ENCODE measurements at regions not wholly inside any gene's neighbourhood (a gene's known extent, or its start where the extent isn't known, plus 50 kb on each side); places are given as distances from the start of the nearest gene placed in this dataset.
A peak's percentile ranks its signal among the peaks of the same experiment; 100 is the strongest.
"Not testable (repeated sequence)": the region's sequence is repeated elsewhere in the genome, so short reads cannot be mapped to it uniquely, and the experiment has no call there.

DNA sequence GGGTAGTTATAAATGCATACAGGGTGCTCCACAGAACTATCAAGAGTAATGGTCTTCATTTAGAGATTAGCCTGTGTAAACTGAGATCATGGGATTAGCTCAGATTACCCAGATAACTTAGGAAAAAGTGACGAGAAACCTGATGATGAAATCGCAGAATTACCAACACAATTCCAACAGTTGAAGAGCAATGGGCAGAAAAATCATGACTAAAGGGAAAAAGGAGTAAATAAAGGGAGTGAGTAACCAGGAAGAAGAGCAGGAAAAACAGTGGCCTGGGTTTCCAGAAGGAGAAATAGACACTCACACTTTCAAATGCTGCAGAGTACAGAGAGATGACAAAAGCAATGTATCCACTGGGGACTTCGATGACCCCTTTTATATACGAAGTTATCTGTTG is 817.3 kb downstream of the TRIML1 start:
- peak; percentile 7 for DNase-seq (ENCODE audit: low spot score)

DNA sequence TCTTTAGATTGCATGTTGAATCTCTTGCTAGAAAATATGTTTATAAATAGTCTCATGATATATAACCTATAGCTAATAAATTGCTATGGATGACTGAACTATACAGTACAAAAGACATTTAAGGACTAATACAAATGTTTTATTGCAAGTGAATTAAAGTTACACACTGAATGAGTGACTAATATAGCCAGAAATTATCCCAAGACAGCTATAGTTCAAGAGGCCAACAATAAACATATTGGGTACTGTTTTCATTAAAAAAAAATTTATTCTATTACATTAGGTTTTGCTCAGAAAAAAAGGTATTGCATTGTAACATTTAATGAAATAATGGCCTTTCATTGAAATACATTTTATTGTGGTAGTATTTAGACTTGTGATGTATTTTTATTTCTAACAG is 819.1 kb downstream of the TRIML1 start:
- DNase-seq (ENCODE audit: low spot score): no peak

- no peak for DNase-seq (ENCODE audit: low spot score)
Observed at GRCh38 chr4:188959424-188959823, 820.2 kb downstream of the TRIML1 start.

- DNase-seq (ENCODE audit: low spot score): no peak
Observed at GRCh38 chr4:188960411-188961093, 821.3 kb downstream of the TRIML1 start.

DNA sequence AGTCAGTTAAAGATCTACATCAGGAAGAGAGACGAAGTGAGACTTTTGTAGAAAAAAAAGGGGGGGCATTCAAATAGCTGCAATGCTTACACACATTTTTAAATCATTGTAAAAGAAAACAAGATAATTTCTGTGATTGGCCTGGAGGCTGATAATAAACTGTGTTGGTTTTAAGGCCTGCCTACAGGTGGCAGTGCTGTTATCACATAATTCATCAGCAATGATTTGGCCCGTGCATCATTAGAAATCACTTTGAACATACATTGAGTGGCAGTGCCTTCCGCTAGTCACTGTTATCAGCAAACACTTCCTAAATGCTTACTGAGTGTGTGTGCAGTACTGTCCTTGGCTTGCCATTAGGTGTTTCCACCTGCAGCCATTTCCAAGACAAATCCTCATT is 831.9 kb downstream of the TRIML1 start:
- peak; percentile 49 for DNase-seq (ENCODE audit: low spot score)

- peak; percentile 32 for DNase-seq (ENCODE audit: low spot score)
Observed at GRCh38 chr4:188975271-188975670, 836.0 kb downstream of the TRIML1 start.

GRCh38 chr4:188976644-188977115 is 837.4 kb downstream of the TRIML1 start:
- peak; percentile 53 for DNase-seq (ENCODE audit: low spot score)

- not testable (repeated sequence) for DNase-seq (ENCODE audit: low spot score)
Observed at GRCh38 chr4:188977232-188977631, 838.0 kb downstream of the TRIML1 start.

- DNase-seq (ENCODE audit: low spot score): no peak
Observed at GRCh38 chr4:188984518-188984917, 845.3 kb downstream of the TRIML1 start.

GRCh38 chr4:188986271-188986689 is 847.0 kb downstream of the TRIML1 start:
- DNase-seq (ENCODE audit: low spot score): peak; percentile 79

DNA sequence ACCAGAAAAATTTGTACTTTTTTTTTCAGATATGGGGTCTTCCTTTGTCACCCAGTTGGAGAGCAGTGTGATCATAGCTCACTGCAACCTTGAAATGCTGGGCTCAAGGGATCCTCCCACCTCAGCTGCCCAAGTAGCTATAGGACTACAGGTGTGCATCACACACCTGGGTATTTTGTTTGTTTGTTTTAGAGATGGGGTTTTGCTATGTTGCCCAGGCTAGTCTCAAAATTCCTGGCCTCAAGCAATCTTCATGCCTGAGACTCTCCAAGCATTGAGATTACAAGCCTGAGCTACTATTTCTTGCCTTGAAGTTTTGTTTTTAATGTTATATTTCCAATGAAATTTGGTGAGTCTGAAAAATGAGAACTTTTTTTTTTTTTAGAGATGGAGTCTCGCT is 847.8 kb downstream of the TRIML1 start:
- DNase-seq (ENCODE audit: low spot score): no peak

GRCh38 chr4:188988131-188988530 is 848.9 kb downstream of the TRIML1 start:
- no peak for DNase-seq (ENCODE audit: low spot score)

GRCh38 chr4:188989371-188989770 is 850.1 kb downstream of the TRIML1 start:
- peak; percentile 98 for DNase-seq (ENCODE audit: low spot score)

GRCh38 chr4:188992706-188993105 is 853.5 kb downstream of the TRIML1 start:
- DNase-seq (ENCODE audit: low spot score): no peak

DNA sequence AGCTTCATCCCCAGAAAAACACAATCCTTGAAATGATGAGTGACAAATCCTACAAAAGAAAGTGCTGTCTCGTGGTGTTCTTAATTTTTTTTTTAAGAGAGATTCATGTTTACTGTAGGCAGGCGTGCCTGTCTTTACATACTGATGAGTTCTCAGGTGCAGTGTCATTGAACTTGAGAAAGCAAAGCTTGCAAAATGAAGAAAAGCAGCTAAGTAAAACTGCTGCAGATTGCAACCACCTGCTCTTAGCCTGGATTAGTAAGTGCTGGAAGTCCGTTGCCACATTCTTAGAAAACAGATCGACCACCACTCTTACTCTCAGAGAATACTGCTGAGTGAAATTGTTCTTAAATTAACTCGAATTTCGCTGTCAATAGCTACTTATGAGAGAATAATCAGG is 854.6 kb downstream of the TRIML1 start:
- no peak for DNase-seq (ENCODE audit: low spot score)

DNA sequence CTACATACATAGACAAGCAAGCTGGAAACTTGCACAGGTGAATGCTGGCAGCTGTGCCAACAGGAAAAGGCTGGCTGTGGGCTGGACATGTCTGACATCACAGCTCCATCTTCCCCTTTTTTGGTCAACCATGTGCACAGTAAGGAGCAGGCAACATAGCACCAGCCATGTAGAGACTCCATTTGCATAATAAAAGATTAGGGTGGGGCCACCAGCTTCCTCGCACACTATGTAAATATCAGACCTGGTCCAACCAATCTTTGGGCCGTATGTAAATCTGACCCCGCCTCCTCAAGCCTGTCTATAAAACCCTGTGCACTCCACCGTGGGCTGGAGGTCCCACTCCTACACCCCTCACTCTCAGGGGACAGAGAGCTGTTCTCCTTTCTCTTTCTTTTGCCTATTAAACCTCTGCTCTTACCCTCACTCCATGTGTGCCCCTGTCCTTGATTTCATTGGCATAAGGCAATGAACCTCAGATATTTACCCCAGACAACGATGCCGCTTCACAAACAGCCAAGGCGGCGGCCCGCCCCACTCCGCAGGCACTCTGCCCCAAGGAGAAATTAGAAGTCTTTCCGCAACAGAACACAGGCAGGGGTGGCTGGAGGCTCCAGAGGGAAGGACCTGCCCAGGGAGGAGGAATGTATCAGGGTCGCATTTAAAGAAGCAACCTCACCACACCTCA is 862.2 kb downstream of the TRIML1 start:
- DNase-seq (ENCODE audit: low spot score): no peak

GRCh38 chr4:189001971-189002450 is 862.8 kb downstream of the TRIML1 start:
- no peak for DNase-seq (ENCODE audit: low spot score)

DNA sequence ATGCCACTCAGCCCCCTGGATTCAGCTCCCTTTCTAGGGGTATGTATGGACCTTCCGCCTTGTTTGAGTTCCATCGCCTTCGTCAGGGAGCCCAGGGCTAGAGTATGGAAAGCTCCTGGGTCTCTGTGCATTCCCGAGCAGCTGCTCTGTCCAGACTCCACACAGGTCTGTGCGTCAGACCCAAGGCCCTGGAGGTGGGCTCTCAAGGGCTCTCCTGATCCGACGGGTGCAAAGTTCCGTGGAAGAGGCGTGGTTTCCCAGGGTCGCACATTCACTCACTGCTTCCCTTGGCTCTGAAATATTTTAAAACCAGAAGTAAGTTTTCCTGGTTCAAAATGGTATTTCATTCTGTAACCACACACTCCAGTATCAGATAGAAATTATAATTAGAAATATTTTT is 863.2 kb downstream of the TRIML1 start:
- DNase-seq (ENCODE audit: low spot score): no peak

DNA sequence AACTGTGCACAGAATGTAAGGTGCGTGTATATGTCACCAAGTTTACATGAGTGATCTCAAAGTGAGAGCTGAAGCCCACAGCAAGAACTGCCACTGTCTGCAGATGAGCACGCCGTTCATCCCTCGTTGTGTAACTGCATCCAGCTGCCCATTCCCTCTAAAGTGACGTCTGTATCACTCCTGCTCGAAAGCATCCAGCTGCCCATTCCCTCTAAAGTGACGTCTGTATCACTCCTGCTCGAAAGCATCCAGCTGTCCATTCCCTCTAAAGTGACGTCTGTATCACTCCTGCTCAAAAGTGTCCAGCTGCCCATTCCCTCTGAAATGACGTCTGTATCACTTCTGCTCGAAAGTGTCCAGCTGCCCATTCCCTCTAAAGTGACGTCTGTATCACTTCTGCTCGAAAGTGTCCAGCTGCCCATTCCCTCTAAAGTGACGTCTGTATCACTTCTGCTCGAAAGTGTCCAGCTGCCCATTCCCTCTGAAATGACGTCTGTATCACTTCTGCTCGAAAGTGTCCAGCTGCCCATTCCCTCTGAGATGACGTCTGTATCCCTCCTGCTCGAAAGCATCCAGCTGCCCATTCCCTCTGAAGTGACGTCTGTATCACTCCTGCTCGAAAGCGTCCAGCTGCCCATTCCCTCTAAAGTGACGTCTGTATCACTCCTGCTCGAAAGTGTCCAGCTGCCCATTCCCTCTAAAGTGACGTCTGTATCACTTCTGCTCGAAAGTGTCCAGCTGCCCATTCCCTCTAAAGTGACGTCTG is 871.4 kb downstream of the TRIML1 start:
- DNase-seq (ENCODE audit: low spot score): not testable (repeated sequence)

GRCh38 chr4:189021831-189022230 is 882.6 kb downstream of the TRIML1 start:
- DNase-seq (ENCODE audit: low spot score): peak; percentile 50

DNA sequence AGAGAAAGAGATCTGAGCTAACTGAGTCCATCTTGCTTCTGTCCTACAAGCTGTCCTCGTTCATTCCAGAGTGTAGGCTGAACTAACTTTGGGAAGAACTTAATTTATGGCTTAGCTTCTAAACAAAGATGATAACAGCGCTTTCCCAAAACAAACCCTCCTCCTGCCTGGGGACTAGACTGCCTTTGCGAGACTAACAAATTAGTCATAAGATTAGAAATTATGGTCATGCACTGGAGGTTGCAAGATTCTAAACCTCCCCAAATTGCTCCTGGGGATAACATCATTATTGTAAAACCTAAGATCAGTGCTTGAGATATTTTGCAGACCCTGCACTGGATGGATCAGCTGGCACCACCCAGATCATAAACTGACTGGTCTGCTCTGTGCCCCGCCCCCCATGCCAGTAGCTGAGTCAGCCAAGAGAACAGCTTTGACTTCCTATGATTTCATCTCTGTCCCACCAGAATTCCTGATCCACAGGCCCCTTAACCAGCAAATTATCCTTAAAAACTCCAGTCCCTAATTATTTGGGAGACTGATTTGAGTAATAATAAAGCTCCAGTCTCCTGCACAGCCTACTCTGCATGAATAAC is 883.3 kb downstream of the TRIML1 start:
- peak; percentile 23 for DNase-seq (ENCODE audit: low spot score)

- no peak for DNase-seq (ENCODE audit: low spot score)
Observed at GRCh38 chr4:189029976-189030504, 890.8 kb downstream of the TRIML1 start.
